Mesodermal cell (in vitro differentiated cells): ENCODE measurements at regions not wholly inside any gene's neighbourhood (a gene's known extent, or its start where the extent isn't known, plus 50 kb on each side); places are given as distances from the start of the nearest gene placed in this dataset.

Experiments
- H3K27ac ChIP-seq: 2 replicates; pipeline ENCODE4 v1.7.0; 2013; ENCODE audit warnings: mild to moderate bottlenecking, low read depth, low read length, moderate library complexity; ENCODE audit not compliant: severe bottlenecking
- H3K36me3 ChIP-seq: 2 replicates; pipeline ENCODE4 v1.7.1; 2013; ENCODE audit warnings: mild to moderate bottlenecking, low read length, moderate library complexity; ENCODE audit not compliant: control insufficient read depth, insufficient read depth
- H3K4me1 ChIP-seq: one replicate; pipeline ENCODE4 v1.7.1; 2013; ENCODE audit warnings: mild to moderate bottlenecking, low read length; ENCODE audit not compliant: insufficient read depth, control insufficient read depth, poor library complexity, severe bottlenecking
- H3K4me3 ChIP-seq: 2 replicates; pipeline ENCODE4 v1.7.0; 2013; ENCODE audit warnings: low read length, control low read depth, mild to moderate bottlenecking; ENCODE audit not compliant: insufficient read depth, poor library complexity, severe bottlenecking; ENCODE audit errors: extremely low read depth
- H3K9me3 ChIP-seq: 2 replicates; pipeline ENCODE4 v1.7.1; 2013; ENCODE audit warnings: mild to moderate bottlenecking, low read length, moderate library complexity; ENCODE audit not compliant: control insufficient read depth
- WGBS, 2 experiments: methylation state at CpG; one replicate each; pipeline ENCODE4 v1.1.5; 2013; ENCODE audit warnings: missing lambda C conversion rate in 2 of 2; ENCODE audit not compliant: insufficient coverage in 2 of 2; 5-methylcytosine and 5-hydroxymethylcytosine counted together

DNA sequence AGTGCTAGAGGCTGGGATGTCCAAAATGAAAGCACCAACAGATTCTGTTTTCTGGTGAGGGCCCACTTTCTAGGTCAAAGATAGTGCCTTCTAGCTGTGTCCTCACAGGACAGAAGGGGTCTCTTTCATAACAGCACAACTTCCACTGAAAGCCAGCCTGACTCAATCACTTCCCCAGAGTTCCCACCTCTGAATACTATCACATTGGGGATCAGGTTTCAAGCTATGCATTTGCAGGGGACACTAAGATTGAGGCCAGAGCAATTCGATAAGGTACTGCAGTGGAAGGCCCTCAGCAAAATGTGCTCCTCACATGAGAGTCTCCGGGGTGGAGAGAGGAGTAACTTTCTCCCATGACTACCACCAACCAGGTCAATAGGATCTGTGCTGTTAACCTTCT, 1501.5 kb downstream of the EFNB2 start:
- 60% methylated on average over 1 of the region's 2 CpGs; no CpG with 5 or more reads in 1 of the 2 experiments for WGBS, 2 experiments
- H3K27ac ChIP-seq: no peak overlapping the region
- no peaks in the 10 kb centered on the region for H3K9me3 ChIP-seq
- H3K4me3 ChIP-seq: no peak overlapping the region
- no peaks in the 10 kb centered on the region for H3K4me1 ChIP-seq
- H3K36me3 ChIP-seq: no peaks in the 10 kb centered on the region

DNA sequence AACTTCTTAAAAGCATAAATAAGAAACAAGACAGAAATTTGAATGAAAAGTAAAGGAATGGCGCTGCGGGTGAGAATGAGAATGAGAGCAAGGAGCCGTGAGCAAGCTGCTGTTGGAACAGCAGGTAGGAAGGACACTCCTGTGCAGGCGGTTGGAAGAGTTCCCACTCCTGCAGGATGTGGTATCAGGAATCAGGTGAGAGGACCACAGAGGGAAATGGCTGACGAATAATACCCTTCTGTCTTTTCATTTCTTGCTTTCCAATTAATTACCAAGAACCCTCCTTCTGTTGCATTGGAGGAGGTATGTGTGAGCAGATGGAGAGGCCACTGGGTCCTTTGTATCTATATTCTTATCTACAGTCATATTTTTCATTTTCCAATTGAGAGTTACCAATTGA, 1504.2 kb downstream of the EFNB2 start:
- no peaks in the 10 kb centered on the region for H3K4me1 ChIP-seq

DNA sequence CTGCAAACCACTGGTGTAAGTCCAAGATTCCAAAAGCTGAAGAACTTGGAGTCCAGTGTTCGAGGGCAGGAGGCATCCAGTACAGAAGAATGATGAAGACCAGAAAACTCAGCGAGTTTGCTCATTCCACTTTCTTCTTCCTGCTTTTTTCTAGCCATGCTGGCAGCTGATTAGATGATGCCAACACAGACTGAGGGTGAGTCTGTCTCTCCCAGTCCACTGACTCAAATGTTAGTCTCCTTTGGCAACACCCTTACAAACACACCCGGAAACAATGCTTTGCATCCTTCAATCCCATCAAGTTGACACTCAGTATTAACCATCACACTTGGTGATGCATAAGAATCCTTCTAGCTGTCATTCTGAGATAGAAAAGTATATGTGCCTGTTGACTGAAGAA, 1504.6 kb downstream of the EFNB2 start:
- WGBS, 2 experiments: 94 to 100% methylated on average over 2 of the region's 3 CpGs
- H3K27ac ChIP-seq: no peak overlapping the region
- H3K36me3 ChIP-seq: no peaks in the 10 kb centered on the region

More for the DNA sequence above, 1504.2 kb downstream of the EFNB2 start:
- Histone ChIP-seq H3K36me3 (no peaks in the 10 kb centered on the region), H3K4me3 (no peak overlapping the region), H3K9me3 (no peaks in the 10 kb centered on the region), H3K27ac (no peak overlapping the region)
- WGBS, 2 experiments: 93 to 100% methylated on average over 3 to 4 of the region's 5 CpGs

DNA sequence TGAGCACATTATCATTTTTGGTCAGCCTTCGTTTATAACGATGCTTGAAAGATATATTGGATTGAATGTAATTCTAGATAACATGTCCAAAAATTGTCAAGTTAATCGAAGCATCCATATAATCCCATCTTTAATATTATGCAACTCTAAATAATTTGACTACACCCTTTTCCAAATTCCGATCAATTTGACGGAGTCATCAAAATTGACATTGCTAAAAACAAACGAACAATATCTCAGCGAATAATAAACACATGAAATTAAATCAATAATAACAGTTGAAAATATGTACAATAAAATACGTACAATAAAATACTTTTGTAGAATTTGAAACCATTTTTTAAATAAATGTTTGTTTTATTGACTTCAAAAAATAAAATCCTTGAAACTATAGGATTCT, 1516.4 kb downstream of the EFNB2 start:
- H3K9me3 ChIP-seq: no peaks in the 10 kb centered on the region
- H3K36me3 ChIP-seq: no peaks in the 10 kb centered on the region
- no peaks in the 10 kb centered on the region for H3K4me1 ChIP-seq
- H3K4me3 ChIP-seq: no peak overlapping the region
- 80 to 97% methylated on average over 2 to 5 of the region's 8 CpGs for WGBS, 2 experiments
- H3K27ac ChIP-seq: no peak overlapping the region

More for the DNA sequence above, 1504.6 kb downstream of the EFNB2 start:
- Histone ChIP-seq H3K4me3 (no peak overlapping the region), H3K4me1 (no peaks in the 10 kb centered on the region), H3K9me3 (no peaks in the 10 kb centered on the region)

DNA sequence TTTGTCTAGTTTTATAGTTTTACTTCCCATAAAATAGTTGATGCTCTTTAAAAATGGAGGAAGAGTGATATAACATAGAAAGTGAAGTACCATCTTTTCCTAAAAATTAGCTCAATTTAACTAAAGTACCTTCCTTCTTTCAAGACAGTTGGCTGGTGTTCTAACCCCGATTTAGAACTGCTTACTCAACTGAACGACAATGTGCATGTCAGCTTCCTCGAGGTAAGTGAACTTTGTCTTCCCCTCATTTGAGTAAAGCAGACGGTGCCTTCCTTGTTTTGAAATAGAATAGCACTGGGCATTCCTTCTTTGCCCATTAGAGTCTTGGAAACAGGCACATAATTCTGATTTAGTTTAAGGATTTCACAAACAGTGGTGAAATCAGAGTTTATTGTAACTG, 1519.2 kb downstream of the EFNB2 start:
- H3K27ac ChIP-seq: no peak overlapping the region
- H3K4me3 ChIP-seq: no peak overlapping the region
- 88 to 92% methylated on average over 3 to 4 of the region's 4 CpGs for WGBS, 2 experiments
- no peaks in the 10 kb centered on the region for H3K4me1 ChIP-seq
- no peaks in the 10 kb centered on the region for H3K36me3 ChIP-seq
- no peaks in the 10 kb centered on the region for H3K9me3 ChIP-seq

DNA sequence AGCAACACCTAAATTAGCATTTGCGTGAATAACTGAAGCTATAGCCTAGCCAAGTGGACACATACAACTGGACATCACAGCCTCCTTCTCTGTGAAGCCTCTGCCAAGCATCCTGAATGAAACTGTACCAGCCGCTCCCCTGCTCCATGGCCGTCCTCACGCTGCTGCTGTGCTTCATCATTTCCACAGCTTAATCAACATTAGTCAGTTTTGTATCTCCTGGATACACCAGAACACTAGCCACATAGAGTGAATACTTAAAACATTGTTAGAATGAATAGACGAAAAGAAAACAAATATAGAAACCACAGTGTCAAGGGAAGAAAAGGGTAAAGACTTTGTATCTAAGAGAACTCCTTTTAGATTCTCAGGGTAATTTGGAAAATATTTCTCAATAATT, 1526.9 kb downstream of the EFNB2 start:
- 95 to 100% methylated on average over 2 to 4 of the region's 5 CpGs for WGBS, 2 experiments
- Histone ChIP-seq H3K4me3 (no peak overlapping the region), H3K27ac (no peak overlapping the region), H3K36me3 (no peaks in the 10 kb centered on the region), H3K9me3 (no peaks in the 10 kb centered on the region), H3K4me1 (no peaks in the 10 kb centered on the region)

DNA sequence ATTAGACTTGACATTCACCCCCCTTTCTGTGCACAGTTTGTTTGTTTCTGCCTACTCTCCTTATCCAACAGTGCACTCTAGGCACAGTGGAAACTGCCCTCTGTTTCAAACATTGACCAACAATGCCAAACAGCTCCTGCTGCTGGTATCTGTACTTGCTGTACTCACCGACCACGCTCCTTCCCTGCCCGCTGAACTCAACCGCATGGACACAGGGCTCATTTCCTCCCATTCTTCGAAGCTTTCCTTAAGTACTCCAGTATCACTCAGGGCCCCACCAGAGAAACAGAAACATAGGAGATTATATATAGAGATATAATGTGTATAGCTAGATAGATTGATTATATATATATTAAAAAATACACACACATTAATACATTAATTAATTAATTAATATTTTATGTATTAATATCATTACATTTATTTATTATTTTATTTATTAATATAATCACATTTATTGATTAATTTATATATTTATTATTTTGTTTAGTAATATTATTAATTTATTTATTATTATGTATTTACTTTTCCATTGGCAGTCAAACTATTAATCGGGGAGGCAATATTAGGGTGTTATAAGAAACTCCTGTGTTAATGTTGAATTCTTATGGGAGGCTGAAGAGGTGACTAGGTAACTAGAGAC, 1528.2 kb downstream of the EFNB2 start:
- WGBS, 2 experiments: 100% methylated on average over 2 to 3 of the region's 6 CpGs
- no peaks in the 10 kb centered on the region for H3K4me1 ChIP-seq
- H3K27ac ChIP-seq: no peak overlapping the region
- no peak overlapping the region for H3K4me3 ChIP-seq
- H3K9me3 ChIP-seq: no peaks in the 10 kb centered on the region
- no peaks in the 10 kb centered on the region for H3K36me3 ChIP-seq

DNA sequence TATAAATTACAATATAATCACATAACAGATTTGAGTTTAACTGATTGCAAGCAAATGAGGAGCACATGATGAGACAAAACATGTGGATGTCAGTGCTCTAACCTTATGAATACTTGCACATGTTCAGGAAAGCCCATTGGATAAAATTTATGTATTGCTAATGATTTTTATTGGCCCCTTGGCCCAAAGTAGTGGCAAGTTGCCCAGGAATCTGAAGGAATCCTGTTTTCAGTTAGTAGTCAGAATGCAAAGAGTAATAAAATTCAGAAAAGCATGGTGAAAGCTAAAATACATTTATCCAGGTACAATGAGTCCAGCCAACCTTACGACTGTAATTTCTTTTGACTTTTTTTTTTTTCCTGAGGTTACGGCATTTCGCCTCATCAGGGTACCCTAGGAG, 1539.4 kb downstream of the EFNB2 start:
- no peaks in the 10 kb centered on the region for H3K36me3 ChIP-seq
- H3K4me1 ChIP-seq: no peaks in the 10 kb centered on the region
- H3K9me3 ChIP-seq: no peaks in the 10 kb centered on the region
- 100% methylated on average over 2 of the region's 3 CpGs for WGBS, 2 experiments
- H3K27ac ChIP-seq: no peak overlapping the region
- H3K4me3 ChIP-seq: no peak overlapping the region

DNA sequence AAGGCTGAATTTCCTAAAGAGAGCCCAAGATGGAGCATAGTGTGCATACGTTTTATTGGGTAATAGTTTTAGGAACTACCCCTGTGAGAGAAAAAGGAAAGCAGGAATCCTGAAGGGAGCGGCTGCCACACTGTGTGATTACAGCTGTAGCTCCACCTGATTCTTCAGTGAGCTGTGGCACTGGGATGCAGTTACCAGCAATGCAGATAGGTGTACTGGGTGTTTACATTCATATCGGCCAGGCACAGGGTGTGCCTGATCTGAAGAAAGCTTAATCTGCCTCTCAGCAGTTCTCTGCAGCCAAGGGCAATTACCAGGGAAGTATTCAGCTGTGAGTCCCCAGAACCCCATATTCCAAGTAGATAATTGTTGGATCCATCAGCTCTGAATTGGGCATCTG, 1541.8 kb downstream of the EFNB2 start:
- 80 to 90% methylated on average over 3 of the region's 3 CpGs for WGBS, 2 experiments
- no peak overlapping the region for H3K4me3 ChIP-seq
- H3K36me3 ChIP-seq: no peaks in the 10 kb centered on the region
- H3K9me3 ChIP-seq: no peaks in the 10 kb centered on the region
- H3K27ac ChIP-seq: no peak overlapping the region
- no peaks in the 10 kb centered on the region for H3K4me1 ChIP-seq

DNA sequence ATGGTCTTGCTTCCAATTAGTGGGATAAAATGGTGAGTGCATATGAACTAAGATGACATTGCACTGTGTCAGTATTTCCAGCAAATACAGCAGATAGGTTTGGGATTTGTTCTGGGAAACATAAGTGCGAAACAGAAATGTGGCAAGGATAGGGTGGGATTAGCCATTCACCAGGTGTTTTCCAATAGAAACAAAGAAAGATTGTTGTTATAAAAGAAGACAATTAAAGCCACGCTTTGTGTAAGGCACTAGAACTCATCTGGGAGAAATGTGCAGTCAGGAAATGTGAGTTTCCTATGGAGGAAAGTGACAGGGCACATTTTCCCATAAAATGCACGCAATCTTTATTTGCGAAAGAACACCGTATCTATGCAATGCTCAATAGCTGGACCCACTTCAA, 1547.8 kb downstream of the EFNB2 start:
- no peak overlapping the region for H3K4me3 ChIP-seq
- 88 to 100% methylated on average over 2 to 3 of the region's 5 CpGs for WGBS, 2 experiments
- H3K27ac ChIP-seq: no peak overlapping the region
- no peaks in the 10 kb centered on the region for H3K9me3 ChIP-seq
- no peaks in the 10 kb centered on the region for H3K36me3 ChIP-seq
- no peaks in the 10 kb centered on the region for H3K4me1 ChIP-seq

DNA sequence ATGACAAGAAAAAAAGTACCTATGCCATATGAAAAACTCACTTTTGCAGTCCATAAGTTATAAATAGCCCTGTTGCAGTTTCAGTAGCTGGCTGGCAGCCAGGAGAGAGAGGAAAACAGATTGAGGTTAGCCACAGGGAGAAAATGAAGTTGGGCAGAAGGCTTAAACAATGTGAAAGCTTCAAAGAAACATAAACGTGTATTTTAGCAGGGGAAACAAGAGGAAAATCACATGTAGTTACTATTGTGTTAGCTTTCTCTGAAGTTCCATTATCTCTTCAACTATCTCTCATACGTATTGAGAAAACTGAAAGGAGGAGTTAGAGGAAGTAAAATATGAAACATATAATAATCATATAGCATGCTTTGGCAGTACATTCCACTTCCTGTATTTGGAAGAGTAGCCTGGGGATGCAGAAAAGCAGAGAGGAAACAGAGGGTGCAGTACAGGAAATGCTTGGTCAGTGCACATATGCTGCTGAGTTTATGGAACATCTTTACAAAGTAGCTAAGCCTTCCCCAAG, 1551.1 kb downstream of the EFNB2 start:
- Histone ChIP-seq H3K9me3 (no peaks in the 10 kb centered on the region), H3K4me1 (no peaks in the 10 kb centered on the region), H3K4me3 (no peak overlapping the region), H3K36me3 (no peaks in the 10 kb centered on the region), H3K27ac (no peak overlapping the region)
- no CpG with 5 or more reads among the region's 2 CpGs for WGBS, 2 experiments
